NB4 (cell line): ENCODE measurements at regions not wholly inside any gene's neighbourhood (a gene's known extent, or its start where the extent isn't known, plus 50 kb on each side); places are given as distances from the start of the nearest gene placed in this dataset.

ENCODE experiments used
- CTCF ChIP-seq: IDR thresholded peaks from one replicate; pipeline ENCODE4 v1.5.1; 2012; ENCODE audit warnings: low read depth, low read length
- MAX ChIP-seq: IDR thresholded peaks from 2 replicates; pipeline ENCODE4 v1.6.1; 2011; ENCODE audit warnings: low read depth, low read length

- no peak for TF ChIP-seq CTCF
- no peak for TF ChIP-seq MAX
Observed at GRCh38 chr2:40721595-40721994, 269.7 kb upstream of the SLC8A1 start.
